Left forelimb (tissue), 1 donor: ENCODE measurements at regions not wholly inside any gene's neighbourhood (a gene's known extent, or its start where the extent isn't known, plus 50 kb on each side); places are given as distances from the start of the nearest gene placed in this dataset.

Source experiments
- DNase-seq: peaks from one replicate; pipeline ENCODE4 v3.0.0-alpha.2; 2018; ENCODE audit warnings: low spot score

- DNase-seq, result no peak
These were observed 246.2 kb downstream of the LRFN2 start for GRCh38 chr6:40340957-40341356.

GRCh38 chr6:40340196-40340595, 247.0 kb downstream of the LRFN2 start:
- no peak for DNase-seq

GRCh38 chr6:40338306-40338705, 248.9 kb downstream of the LRFN2 start:
- DNase-seq, result no peak

GRCh38 chr6:40336940-40337760, 250.0 kb downstream of the LRFN2 start:
- no peak for DNase-seq

- no peak for DNase-seq
These were observed 250.9 kb downstream of the LRFN2 start for GRCh38 chr6:40336296-40336695.

- DNase-seq, result no peak
These were observed 252.5 kb downstream of the LRFN2 start for GRCh38 chr6:40334496-40335270.

- no peak for DNase-seq
These were observed 255.6 kb downstream of the LRFN2 start for GRCh38 chr6:40331545-40331944.

GRCh38 chr6:40330301-40330721, 256.9 kb downstream of the LRFN2 start:
- DNase-seq, result no peak

GRCh38 chr6:40328986-40329545, 258.1 kb downstream of the LRFN2 start:
- no peak for DNase-seq

- no peak for DNase-seq
These were observed 258.7 kb downstream of the LRFN2 start for GRCh38 chr6:40328386-40328985.

- no peak for DNase-seq
These were observed 260.3 kb downstream of the LRFN2 start for GRCh38 chr6:40326714-40327421.

- DNase-seq, result no peak
These were observed 261.4 kb downstream of the LRFN2 start for GRCh38 chr6:40325791-40326190.

GRCh38 chr6:40325041-40325440, 262.1 kb downstream of the LRFN2 start:
- DNase-seq, result no peak

- no peak for DNase-seq
These were observed 263.1 kb downstream of the LRFN2 start for GRCh38 chr6:40323881-40324634.

GRCh38 chr6:40322336-40322735, 264.8 kb downstream of the LRFN2 start:
- no peak for DNase-seq

GRCh38 chr6:40321616-40322015, 265.5 kb downstream of the LRFN2 start:
- DNase-seq, result no peak

- DNase-seq, result no peak
These were observed 266.2 kb downstream of the LRFN2 start for GRCh38 chr6:40320947-40321346.

GRCh38 chr6:40320441-40320840, 266.7 kb downstream of the LRFN2 start:
- no peak for DNase-seq

GRCh38 chr6:40319124-40319523, 268.0 kb downstream of the LRFN2 start:
- DNase-seq, result no peak

- DNase-seq, result no peak
These were observed 272.1 kb downstream of the LRFN2 start for GRCh38 chr6:40315060-40315459.

- no peak for DNase-seq
These were observed 273.6 kb downstream of the LRFN2 start for GRCh38 chr6:40313582-40313981.
